ENCODE measurements at regions not wholly inside any gene's neighbourhood (a gene's known extent, or its start where the extent isn't known, plus 50 kb on each side); places are given as distances from the start of the nearest gene placed in this dataset.

DNA sequence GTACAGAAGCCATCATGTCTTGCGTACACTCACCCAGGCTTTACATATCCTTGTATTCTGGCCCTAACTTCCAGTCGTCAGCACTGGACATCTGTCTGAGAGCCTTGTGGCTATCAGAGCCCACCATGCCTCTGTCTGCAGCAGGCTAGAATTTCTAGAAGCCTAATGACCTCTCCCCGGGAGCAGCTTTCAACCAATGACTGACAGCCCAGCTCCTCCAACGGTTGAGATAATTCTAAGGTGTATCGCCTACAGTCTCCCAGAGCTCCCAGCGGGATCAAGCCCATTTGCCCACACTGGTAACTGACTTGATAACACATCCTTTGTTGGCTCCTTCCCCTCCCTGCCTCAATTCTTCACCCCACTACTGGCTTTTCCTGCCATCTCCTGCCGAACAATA, 562.8 kb downstream of the BCOR start:
- no peaks in the 10 kb centered on the region for H3K27me3 ChIP-seq (ENCODE audit: control insufficient read depth in 4 of 4, insufficient read depth in 4 of 4, low read length in 3 of 4)
- H3K4me1 ChIP-seq (ENCODE audit: control insufficient read depth in 4 of 4, insufficient read depth in 4 of 4, low read length in 3 of 4): no peaks in the 10 kb centered on the region
- H3K9ac ChIP-seq (ENCODE audit: low read depth in 1 of 2, low read length in 2 of 2): no peak overlapping the region
- 80% methylated on average over 7 of the region's 7 CpGs for WGBS
- H3K36me3 ChIP-seq (ENCODE audit: control insufficient read depth in 4 of 4, insufficient read depth in 3 of 4, low read depth in 1 of 4, low read length in 3 of 4): no peaks in the 10 kb centered on the region
- H3K9me3 ChIP-seq (ENCODE audit: control insufficient read depth in 4 of 4, low read length in 3 of 4): peaks cover 0 to 7% (median 1%) of the 10 kb centered on the region in 4 donors
- no peak overlapping the region for H3K4me3 ChIP-seq (ENCODE audit: low read depth in 1 of 3, low read length in 3 of 3)
- TF ChIP-seq YY1 (IDR thresholded peaks at IDR 0.05) (no peak), GABPA (IDR thresholded peaks at IDR 0.05 in 1 of 2, conservative IDR thresholded peaks at IDR 0.05 in 1 of 2) (no peak), RXRA (IDR thresholded peaks at IDR 0.05) (no peak), JUND (IDR thresholded peaks at IDR 0.05) (no peak), HNF4G (IDR thresholded peaks at IDR 0.05) (no peak)
- TF ChIP-seq, protein P1, sequence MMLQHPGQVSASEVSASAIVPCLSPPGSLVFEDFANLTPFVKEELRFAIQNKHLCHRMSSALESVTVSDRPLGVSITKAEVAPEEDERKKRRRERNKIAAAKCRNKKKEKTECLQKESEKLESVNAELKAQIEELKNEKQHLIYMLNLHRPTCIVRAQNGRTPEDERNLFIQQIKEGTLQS (IDR thresholded peaks at IDR 0.05): no peak
- TF ChIP-seq, protein P2, sequence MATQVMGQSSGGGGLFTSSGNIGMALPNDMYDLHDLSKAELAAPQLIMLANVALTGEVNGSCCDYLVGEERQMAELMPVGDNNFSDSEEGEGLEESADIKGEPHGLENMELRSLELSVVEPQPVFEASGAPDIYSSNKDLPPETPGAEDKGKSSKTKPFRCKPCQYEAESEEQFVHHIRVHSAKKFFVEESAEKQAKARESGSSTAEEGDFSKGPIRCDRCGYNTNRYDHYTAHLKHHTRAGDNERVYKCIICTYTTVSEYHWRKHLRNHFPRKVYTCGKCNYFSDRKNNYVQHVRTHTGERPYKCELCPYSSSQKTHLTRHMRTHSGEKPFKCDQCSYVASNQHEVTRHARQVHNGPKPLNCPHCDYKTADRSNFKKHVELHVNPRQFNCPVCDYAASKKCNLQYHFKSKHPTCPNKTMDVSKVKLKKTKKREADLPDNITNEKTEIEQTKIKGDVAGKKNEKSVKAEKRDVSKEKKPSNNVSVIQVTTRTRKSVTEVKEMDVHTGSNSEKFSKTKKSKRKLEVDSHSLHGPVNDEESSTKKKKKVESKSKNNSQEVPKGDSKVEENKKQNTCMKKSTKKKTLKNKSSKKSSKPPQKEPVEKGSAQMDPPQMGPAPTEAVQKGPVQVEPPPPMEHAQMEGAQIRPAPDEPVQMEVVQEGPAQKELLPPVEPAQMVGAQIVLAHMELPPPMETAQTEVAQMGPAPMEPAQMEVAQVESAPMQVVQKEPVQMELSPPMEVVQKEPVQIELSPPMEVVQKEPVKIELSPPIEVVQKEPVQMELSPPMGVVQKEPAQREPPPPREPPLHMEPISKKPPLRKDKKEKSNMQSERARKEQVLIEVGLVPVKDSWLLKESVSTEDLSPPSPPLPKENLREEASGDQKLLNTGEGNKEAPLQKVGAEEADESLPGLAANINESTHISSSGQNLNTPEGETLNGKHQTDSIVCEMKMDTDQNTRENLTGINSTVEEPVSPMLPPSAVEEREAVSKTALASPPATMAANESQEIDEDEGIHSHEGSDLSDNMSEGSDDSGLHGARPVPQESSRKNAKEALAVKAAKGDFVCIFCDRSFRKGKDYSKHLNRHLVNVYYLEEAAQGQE (IDR thresholded peaks at IDR 0.05): no peak
- no peak overlapping the region for H3K27ac ChIP-seq (ENCODE audit: low read depth in 1 of 2, low read length in 2 of 2)
- no peak for DNase-seq (ENCODE audit: low spot score)

DNA sequence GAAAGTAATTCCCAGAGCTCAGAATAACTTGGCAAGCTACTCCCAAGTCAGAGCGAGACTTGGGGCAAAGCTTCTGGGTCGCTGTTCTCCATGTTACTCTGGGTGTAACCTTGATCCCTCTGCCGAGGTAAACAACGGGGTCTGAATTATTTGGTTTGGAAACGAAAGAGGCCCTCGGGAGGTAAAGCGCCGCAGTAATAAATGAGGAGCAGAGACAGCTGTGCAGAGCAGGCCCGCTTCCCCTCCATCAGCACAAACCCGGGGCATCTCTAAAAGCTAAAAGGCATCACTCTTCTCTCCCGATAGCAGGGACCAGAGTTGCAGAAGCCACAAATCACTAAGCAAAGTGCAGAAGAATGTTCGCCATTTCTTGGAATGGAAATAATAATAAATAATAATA, 561.5 kb downstream of the BCOR start:
- Histone ChIP-seq H3K4me3 (ENCODE audit: low read depth in 1 of 3, low read length in 3 of 3) (no peak overlapping the region), H3K9ac (ENCODE audit: low read depth in 1 of 2, low read length in 2 of 2) (no peak overlapping the region), H3K9me3 (ENCODE audit: control insufficient read depth in 4 of 4, low read length in 3 of 4) (peaks cover 0 to 7% (median 1%) of the 10 kb centered on the region in 4 donors), H3K36me3 (ENCODE audit: control insufficient read depth in 4 of 4, insufficient read depth in 3 of 4, low read depth in 1 of 4, low read length in 3 of 4) (no peaks in the 10 kb centered on the region), H3K27me3 (ENCODE audit: control insufficient read depth in 4 of 4, insufficient read depth in 4 of 4, low read length in 3 of 4) (no peaks in the 10 kb centered on the region), H3K27ac (ENCODE audit: low read depth in 1 of 2, low read length in 2 of 2) (no peak overlapping the region), H3K4me1 (ENCODE audit: control insufficient read depth in 4 of 4, insufficient read depth in 4 of 4, low read length in 3 of 4) (no peaks in the 10 kb centered on the region)
- 76% methylated on average over 12 of the region's 12 CpGs for WGBS
- TF ChIP-seq FOXA1 (IDR thresholded peaks at IDR 0.05) (no peak), TAF1 (conservative IDR thresholded peaks at IDR 0.05) (no peak), RAD21 (IDR thresholded peaks at IDR 0.05) (no peak), HNF4G (IDR thresholded peaks at IDR 0.05) (no peak), EGR1 (IDR thresholded peaks at IDR 0.05; ENCODE audit: low read depth in 2 of 2) (no peak)
- TF ChIP-seq, protein P3, sequence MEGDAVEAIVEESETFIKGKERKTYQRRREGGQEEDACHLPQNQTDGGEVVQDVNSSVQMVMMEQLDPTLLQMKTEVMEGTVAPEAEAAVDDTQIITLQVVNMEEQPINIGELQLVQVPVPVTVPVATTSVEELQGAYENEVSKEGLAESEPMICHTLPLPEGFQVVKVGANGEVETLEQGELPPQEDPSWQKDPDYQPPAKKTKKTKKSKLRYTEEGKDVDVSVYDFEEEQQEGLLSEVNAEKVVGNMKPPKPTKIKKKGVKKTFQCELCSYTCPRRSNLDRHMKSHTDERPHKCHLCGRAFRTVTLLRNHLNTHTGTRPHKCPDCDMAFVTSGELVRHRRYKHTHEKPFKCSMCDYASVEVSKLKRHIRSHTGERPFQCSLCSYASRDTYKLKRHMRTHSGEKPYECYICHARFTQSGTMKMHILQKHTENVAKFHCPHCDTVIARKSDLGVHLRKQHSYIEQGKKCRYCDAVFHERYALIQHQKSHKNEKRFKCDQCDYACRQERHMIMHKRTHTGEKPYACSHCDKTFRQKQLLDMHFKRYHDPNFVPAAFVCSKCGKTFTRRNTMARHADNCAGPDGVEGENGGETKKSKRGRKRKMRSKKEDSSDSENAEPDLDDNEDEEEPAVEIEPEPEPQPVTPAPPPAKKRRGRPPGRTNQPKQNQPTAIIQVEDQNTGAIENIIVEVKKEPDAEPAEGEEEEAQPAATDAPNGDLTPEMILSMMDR (IDR thresholded peaks at IDR 0.05; ENCODE audit: low read depth, low read length, missing input control): no peak
- TF ChIP-seq, protein P2 (IDR thresholded peaks at IDR 0.05): no peak
- TF ChIP-seq, protein P1 (IDR thresholded peaks at IDR 0.05): no peak
- no peak for DNase-seq (ENCODE audit: low spot score)
